ENCODE measurements at regions not wholly inside any gene's neighbourhood (a gene's known extent, or its start where the extent isn't known, plus 50 kb on each side); places are given as distances from the start of the nearest gene placed in this dataset.
"Not testable (repeated sequence)": the region's sequence is repeated elsewhere in the genome, so short reads cannot be mapped to it uniquely, and the experiment has no call there.

GRCh38 chr1:67947114-67947513 is 103.3 kb downstream of the DIRAS3 start:
- no peak for DNase-seq

- DNase-seq, result no peak
These were observed 104.6 kb downstream of the DIRAS3 start for GRCh38 chr1:67945733-67946374.

- DNase-seq, result no peak
These were observed 108.2 kb downstream of the DIRAS3 start for GRCh38 chr1:67942274-67942673.

- DNase-seq, result no peak
These were observed 108.5 kb upstream of the GNG12 start for GRCh38 chr1:67941746-67942145.

GRCh38 chr1:67941155-67941554 is 107.9 kb upstream of the GNG12 start:
- no peak for DNase-seq

- DNase-seq, result no peak
These were observed 106.7 kb upstream of the GNG12 start for GRCh38 chr1:67939942-67940341.

- DNase-seq, result no peak
These were observed 106.0 kb upstream of the GNG12 start for GRCh38 chr1:67939186-67939743.

GRCh38 chr1:67937651-67938050 is 104.4 kb upstream of the GNG12 start:
- DNase-seq, result no peak

GRCh38 chr1:67937010-67937409 is 103.7 kb upstream of the GNG12 start:
- no peak for DNase-seq

- DNase-seq, result no peak
These were observed 102.3 kb upstream of the GNG12 start for GRCh38 chr1:67935560-67935959.

- no peak for DNase-seq
These were observed 97.9 kb upstream of the GNG12 start for GRCh38 chr1:67931198-67931597.

GRCh38 chr1:67923074-67923473 is 89.8 kb upstream of the GNG12 start:
- DNase-seq, result no peak

GRCh38 chr1:67921725-67922489 is 88.6 kb upstream of the GNG12 start:
- DNase-seq, result no peak

GRCh38 chr1:67919274-67920072 is 86.2 kb upstream of the GNG12 start:
- no peak for DNase-seq

GRCh38 chr1:67918067-67918466 is 84.8 kb upstream of the GNG12 start:
- DNase-seq, result no peak

- no peak for DNase-seq
These were observed 83.7 kb upstream of the GNG12 start for GRCh38 chr1:67917006-67917405.

GRCh38 chr1:67916140-67916886 is 83.0 kb upstream of the GNG12 start:
- no peak for DNase-seq

GRCh38 chr1:67909776-67910175 is 76.5 kb upstream of the GNG12 start:
- DNase-seq, result no peak

GRCh38 chr1:67908250-67908936 is 75.1 kb upstream of the GNG12 start:
- no peak for DNase-seq

GRCh38 chr1:67907467-67907866 is 74.2 kb upstream of the GNG12 start:
- not testable (repeated sequence) for DNase-seq

- not testable (repeated sequence) for DNase-seq
These were observed 72.7 kb upstream of the GNG12 start for GRCh38 chr1:67906015-67906414.

Measured in CD4-positive, alpha-beta T cell treated with Interleukin-10 for 1 hour (primary cell).